Stimulated activated naive CD8-positive, alpha-beta T cell treated with anti-CD3 and anti-CD28 coated beads, Interleukin-15, Interleukin-2, amounts not matched to agents 100 U/mL and 50 U/mL, for 24 hours (primary cell): ENCODE measurements at regions not wholly inside any gene's neighbourhood (a gene's known extent, or its start where the extent isn't known, plus 50 kb on each side); places are given as distances from the start of the nearest gene placed in this dataset.
"Not testable (repeated sequence)": the region's sequence is repeated elsewhere in the genome, so short reads cannot be mapped to it uniquely, and the experiment has no call there.

Experiments
- ATAC-seq: fragments of 150-1000 bp; cut with Tn5 transposase; one replicate; pipeline ENCODE4 v1.10.0; 2021
- DNase-seq: peaks from one replicate; pipeline ENCODE4 v3.0.0; 2021

- ATAC-seq (no peak), DNase-seq (no peak)
Observed at GRCh38 chr7:67619175-67619574, 622.5 kb downstream of the TYW1 start.

DNA sequence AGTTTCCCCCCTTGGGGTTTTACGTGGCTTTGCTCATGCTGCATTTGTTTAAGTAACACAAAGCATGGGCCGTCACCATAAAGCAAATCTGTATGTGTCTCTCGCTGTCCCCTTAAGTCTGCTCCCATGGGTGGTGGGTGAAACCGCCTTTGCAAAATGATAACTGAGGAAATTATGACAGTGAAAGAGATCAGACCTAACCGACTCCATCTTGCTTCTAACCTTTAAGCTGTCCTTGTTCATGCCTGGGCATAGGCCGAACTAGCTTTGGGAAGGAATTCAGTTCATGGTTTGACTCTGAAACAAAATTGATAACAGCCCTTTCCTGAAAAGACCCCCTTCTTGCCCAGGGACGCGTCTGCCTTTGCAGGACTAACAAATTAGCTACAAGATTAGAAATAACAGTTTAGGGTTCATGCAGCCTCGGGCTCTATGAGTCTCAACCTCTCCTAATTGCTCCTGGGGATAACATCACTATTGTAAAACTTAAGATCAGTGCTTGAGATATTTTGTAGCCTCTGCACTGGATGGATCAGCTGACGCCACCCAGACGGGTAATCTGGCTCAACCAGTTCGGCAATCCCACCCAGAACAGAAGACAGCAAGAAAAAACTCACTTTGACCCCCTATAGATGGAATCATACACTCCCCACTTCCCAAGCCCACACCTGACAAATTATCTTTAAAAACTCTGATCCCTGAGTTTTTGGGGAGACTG, 623.7 kb downstream of the TYW1 start:
- no peak for DNase-seq

GRCh38 chr7:67621704-67622103, 625.1 kb downstream of the TYW1 start:
- ATAC-seq (no peak), DNase-seq (no peak)

More for the DNA sequence above, 623.7 kb downstream of the TYW1 start:
- ATAC-seq: no peak

- DNase-seq: peak; percentile 36
- no peak for ATAC-seq
Observed at GRCh38 chr7:67625257-67625737, 628.7 kb downstream of the TYW1 start.

GRCh38 chr7:67631476-67631875, 634.8 kb downstream of the TYW1 start:
- ATAC-seq (no peak), DNase-seq (no peak)

DNA sequence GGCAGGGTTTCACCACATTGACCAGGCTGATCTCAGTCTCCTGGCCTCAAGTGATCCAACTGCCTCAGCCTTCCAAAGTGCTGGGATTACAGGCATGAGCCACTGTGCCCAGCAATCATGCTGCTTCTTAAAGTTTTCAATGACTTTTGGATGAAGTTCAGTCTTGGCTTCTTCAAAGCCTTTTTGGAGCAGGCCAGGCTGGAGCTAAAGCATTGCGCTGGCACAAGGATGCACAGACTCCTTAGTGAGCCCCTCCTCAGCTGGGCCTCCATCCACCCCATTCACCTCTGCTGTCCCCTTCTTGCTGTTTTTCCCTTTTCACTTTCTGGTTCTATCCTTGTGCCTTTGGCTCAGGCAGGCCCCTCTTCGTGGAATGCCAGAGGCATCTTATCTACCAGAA, 638.6 kb downstream of the TYW1 start:
- ATAC-seq (no peak), DNase-seq (no peak)

DNA sequence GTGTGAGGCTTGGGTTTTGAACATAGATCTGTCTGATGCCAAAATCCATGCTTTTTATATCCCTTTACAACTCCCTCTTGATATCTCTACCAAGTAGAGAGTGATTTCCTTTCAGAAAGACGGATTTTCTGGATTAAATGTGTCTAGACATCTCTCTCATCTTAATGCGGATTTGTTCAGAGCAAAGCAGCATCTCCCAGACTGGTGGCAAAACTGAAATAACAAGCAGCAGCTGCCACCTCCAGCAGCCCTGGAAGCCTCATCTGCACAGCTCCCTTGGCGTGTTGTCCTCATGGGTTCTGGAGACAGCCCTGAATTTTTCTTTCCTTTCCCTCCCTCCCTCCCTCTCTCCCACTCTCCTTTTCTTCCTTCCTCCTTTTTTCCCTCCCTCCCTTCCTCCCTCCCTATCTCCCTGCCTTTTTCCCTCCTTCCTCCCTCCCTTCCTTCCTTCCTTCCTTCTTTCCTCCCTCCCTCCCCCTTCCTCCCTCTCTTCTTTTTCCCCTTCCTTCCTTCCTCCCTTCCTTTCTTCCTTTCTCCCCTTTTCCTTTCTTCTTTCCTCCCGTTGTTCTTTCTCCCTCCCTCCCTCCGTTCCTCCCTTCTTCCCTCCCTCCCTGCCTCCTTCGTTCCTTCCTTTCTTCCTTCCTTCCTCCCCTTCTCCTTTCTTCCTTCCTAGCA, 639.9 kb downstream of the TYW1 start:
- ATAC-seq: no peak
- DNase-seq: no peak

GRCh38 chr7:67637023-67637358, 640.4 kb downstream of the TYW1 start:
- DNase-seq (no peak), ATAC-seq (no peak)

DNA sequence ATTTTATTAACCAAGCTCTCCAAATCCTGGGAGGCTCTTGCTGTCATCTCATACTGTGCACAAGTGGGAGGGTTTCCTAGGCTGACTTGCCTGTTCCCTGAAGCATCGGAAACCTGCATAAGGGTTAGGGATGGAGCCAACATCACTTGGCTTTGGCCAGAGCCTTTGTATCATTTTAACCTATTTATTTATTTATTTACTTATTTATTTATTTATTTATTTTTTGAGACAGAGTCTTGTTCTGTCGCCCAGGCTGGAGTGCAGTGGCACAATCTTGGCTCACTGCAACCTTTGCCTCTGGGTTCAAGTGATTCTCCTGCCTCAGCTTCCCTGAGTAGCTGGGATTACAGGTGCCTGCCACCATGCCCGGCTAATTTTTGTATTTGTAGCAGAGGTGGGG, 645.9 kb downstream of the TYW1 start:
- ATAC-seq, DNase-seq: not testable (repeated sequence)

GRCh38 chr7:67644151-67644550, 647.5 kb downstream of the TYW1 start:
- DNase-seq (no peak), ATAC-seq (no peak)

- ATAC-seq (no peak), DNase-seq (no peak)
Observed at GRCh38 chr7:67652937-67653336, 656.3 kb downstream of the TYW1 start.

- DNase-seq (no peak), ATAC-seq (no peak)
Observed at GRCh38 chr7:67653856-67654454, 657.3 kb downstream of the TYW1 start.

GRCh38 chr7:67654642-67655041, 658.0 kb downstream of the TYW1 start:
- no peak for DNase-seq

GRCh38 chr7:67655168-67655567, 658.5 kb downstream of the TYW1 start:
- ATAC-seq: no peak
- no peak for DNase-seq

More at GRCh38 chr7:67654642-67655041, 658.0 kb downstream of the TYW1 start:
- no peak for ATAC-seq

DNA sequence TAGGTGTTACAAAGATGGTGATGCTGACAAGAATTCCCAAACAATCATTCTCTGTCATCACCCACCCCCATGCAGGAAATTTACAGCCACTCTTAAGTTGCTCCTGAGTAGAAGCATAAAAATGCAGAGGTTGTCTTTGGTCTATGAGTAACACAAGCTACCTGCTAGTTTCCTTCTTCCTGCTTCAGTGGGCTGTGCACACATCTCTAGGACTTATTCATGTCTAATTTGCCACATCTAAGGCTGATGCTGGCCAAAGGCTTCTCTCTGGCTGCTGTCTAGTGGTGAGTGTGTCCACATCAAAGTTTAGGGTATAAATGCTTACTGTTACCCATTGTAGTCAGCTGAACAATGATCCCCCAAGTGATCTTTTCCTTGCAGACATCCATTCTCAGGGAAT, 662.5 kb downstream of the TYW1 start:
- no peak for DNase-seq
- ATAC-seq: no peak

DNA sequence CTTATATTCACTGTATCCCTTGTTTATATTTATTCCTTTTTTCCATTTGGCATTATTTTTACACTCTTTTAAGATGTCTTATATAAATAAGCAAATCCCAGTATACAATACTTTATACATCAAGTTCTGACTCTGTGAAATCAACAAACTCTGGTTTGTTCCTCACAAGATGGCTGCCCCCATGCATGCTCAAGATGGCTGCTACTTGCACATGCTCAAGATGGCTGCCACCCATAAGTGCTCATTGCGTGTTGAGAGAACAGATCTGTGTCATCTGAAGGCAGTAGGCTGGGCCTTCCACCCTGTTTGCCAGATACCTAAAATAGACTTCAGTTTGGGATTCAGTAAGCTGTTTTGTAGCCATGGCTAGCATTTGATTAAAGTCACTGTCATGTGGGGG, 666.2 kb downstream of the TYW1 start:
- DNase-seq (no peak), ATAC-seq (no peak)

DNA sequence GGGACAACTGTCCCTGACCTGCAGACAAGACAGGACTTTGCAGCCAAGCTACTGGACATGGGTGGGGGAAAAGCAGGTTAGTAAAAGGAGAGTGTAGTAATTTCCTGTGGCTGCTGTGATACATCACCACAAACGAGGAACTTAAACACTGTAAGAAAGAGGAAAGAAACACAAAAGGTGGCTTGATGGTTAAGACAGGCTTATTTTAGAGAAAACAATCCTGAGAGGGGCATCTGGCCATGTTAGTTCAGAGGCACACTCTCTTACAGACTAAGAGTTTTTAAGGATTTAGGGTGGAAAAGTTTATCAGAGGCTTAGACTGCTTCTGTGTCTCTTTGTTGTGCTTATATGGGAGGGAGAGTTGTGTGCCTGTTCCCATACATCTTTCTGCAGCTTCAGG, 667.0 kb downstream of the TYW1 start:
- no peak for ATAC-seq
- DNase-seq: no peak

- not testable (repeated sequence) for DNase-seq, ATAC-seq
Observed at GRCh38 chr7:67666359-67666758, 669.7 kb downstream of the TYW1 start.

DNA sequence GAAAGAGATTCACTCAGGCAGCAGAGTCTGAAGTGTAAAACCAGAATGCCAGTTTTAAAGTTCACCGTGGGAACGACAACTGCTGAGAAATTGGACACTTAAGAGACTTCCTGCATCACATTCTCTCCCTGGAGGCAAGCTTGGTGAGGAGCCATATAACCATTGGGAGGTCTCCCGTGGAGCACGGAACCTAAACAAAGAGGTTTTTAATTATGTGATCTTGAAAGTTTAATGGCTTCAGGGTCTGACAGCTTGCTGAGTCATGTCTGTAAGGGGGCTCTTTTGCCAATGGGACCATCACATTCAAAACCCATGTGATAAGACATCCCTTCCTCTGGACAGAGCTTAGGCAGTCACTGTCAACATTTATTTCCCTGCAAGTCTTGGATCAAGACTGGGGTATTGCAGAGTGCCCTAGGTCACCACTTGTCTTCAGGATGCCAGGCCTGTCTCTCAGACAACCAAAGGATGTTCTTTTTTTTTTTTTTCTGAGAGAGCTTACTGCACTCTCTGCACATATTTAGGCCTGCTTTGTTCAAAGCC, 674.4 kb downstream of the TYW1 start:
- ATAC-seq: no peak
- no peak for DNase-seq

DNA sequence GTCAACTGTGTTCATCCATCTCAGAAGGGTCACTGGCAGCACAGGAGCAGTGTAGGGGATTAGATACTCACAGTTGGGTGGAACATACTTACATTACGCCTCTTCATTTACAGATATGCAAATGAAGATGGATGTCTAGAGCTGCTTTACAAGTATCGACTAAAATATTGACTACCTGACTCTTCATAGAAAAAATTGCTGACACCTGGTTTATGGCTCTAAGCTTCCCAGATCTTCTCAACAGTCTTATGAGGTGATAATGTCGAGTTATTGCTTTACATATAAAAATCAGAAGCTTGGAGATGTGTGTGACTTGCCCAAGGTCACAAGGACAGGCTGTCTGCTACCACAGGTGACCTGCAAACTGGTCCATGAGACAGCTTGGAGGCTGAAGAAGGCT, 677.2 kb downstream of the TYW1 start:
- DNase-seq: no peak

GRCh38 chr7:67674862-67675261, 678.2 kb downstream of the TYW1 start:
- DNase-seq, ATAC-seq: not testable (repeated sequence)

More for the DNA sequence above, 677.2 kb downstream of the TYW1 start:
- no peak for ATAC-seq

- no peak for DNase-seq
- ATAC-seq: no peak
Observed at GRCh38 chr7:67675971-67676370, 679.3 kb downstream of the TYW1 start.

DNA sequence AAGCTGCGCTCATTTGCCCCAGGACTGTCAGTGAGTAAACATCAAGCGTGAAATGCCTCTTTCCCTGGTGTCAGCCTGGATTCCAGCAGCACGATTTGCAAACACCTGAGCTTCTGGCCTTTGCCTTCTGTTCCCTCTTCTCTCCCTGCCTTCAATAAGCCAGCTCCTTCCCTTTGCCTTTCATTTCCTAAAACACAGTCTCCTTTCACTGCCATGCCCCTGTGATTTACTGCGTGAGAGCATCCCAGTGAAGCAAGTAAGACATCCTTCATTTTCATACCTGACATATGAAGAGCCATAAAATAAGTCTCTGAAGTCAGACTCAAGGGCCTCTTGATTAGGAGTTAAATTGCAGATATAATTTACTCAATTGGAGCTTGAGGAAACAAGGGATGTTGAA, 681.8 kb downstream of the TYW1 start:
- no peak for DNase-seq
- ATAC-seq: no peak
